K562 (cell line): ENCODE measurements at regions not wholly inside any gene's neighbourhood (a gene's known extent, or its start where the extent isn't known, plus 50 kb on each side); places are given as distances from the start of the nearest gene placed in this dataset.

Experiments used
- BMI1 ChIP-seq: fragments of 150-350 bp; IDR thresholded peaks from 2 replicates; pipeline ENCODE4 v1.6.1; 2014; ENCODE audit warnings: low read length
- CBFA2T3 ChIP-seq: fragments of 450-650 bp; IDR thresholded peaks from 2 replicates; pipeline ENCODE4 v1.6.1; 2017
- FOXA1 ChIP-seq: fragments of 450-650 bp; IDR thresholded peaks from 2 replicates; pipeline ENCODE4 v1.6.1; 2016; ENCODE audit warnings: mild to moderate bottlenecking, borderline replicate concordance
- MYBL2 ChIP-seq, 2 experiments: fragments of 450-650 bp in 1 of 2; sonication (generic) in 1 of 2; formaldehyde crosslinking in 1 of 2; IDR thresholded peaks; 2 replicates each; pipeline versions ENCODE4 v1.6.1 to v1.8.1; 2017 to 2022; ENCODE audit warnings: borderline replicate concordance in 1 of 2, inconsistent platforms in 1 of 2, low read depth in 1 of 2, mild to moderate bottlenecking in 1 of 2, missing genetic modification reagents in 1 of 2, moderate library complexity in 1 of 2
- NCOA6 ChIP-seq: fragments of 450-650 bp; IDR thresholded peaks from 2 replicates; pipeline ENCODE4 v1.6.1; 2017; ENCODE audit warnings: mild to moderate bottlenecking
- SMAD3 ChIP-seq: fragments of 450-650 bp; formaldehyde crosslinking; conservative IDR thresholded peaks from 2 replicates; pipeline ENCODE4 v1.4.0; 2020; ENCODE audit warnings: mild to moderate bottlenecking
- THRB ChIP-seq: fragments of 450-650 bp; formaldehyde crosslinking; conservative IDR thresholded peaks from 2 replicates; pipeline ENCODE4 v1.4.0; 2022; ENCODE audit warnings: mild to moderate bottlenecking, missing genetic modification characterization
- ZFP91 ChIP-seq: sonication (generic); formaldehyde crosslinking; IDR thresholded peaks from 2 replicates; pipeline ENCODE4 v1.8.0; 2022; ENCODE audit warnings: mild to moderate bottlenecking, missing genetic modification reagents
- ZNF668 ChIP-seq: fragments of 250-450 bp; sonication (Bioruptor Pico); IDR thresholded peaks from 2 replicates; pipeline ENCODE4 v1.8.0; 2022; ENCODE audit warnings: mild to moderate bottlenecking, inconsistent platforms
- ZNF699 ChIP-seq: fragments of 250-450 bp; sonication (Bioruptor Pico); IDR thresholded peaks from 2 replicates; pipeline ENCODE4 v1.8.0; 2021; ENCODE audit warnings: mild to moderate bottlenecking, moderate library complexity; ENCODE audit not compliant: insufficient replicate concordance
- ZNF77 ChIP-seq: fragments of 250-450 bp; sonication (Bioruptor Pico); IDR thresholded peaks from 2 replicates; pipeline ENCODE4 v1.5.0; 2020
- TF ChIP-seq, protein P1 (sequence below): fragments of 450-650 bp; IDR thresholded peaks from 2 replicates; pipeline ENCODE4 v1.6.1; 2016; ENCODE audit warnings: antibody characterized with exemption
- TF ChIP-seq, protein P2 (sequence below): sonication (generic); formaldehyde crosslinking; IDR thresholded peaks from 2 replicates; pipeline ENCODE4 v1.8.0; 2022; ENCODE audit warnings: mild to moderate bottlenecking, low read depth, missing genetic modification reagents
- TF ChIP-seq, protein P3 (sequence below): fragments of 450-650 bp; IDR thresholded peaks from 2 replicates; pipeline ENCODE4 v1.6.1; 2016; ENCODE audit warnings: mild to moderate bottlenecking

DNA sequence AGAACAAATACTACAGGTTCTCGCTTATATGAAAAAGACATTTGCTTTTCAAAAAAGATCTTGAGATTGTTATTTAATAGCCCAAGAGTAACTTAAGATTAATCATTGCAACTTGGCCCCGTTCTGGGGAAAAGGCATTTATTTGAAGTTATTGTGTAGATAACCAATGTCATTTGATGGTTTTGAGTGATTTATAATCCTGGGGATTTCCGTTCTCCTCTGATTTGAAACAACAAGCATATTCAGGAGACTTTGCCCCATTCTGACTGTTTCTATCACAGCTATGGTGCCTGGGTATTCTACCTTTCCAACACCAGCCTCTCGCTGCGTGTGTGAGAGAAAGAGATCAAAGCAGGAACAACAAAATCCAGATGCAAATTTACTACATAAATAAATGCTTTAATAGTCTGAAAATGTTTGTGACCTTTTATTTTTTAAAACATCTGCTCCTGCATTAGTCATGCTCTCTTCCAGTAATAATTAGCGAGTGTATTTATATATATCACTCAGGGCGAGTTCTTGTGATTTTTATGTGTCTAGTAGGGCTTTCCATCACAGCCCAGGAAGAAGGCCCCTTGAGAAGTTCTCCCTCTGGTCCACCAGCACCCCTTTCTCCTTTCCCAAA lies 197.9 kb upstream of the FOXQ1 start (continued):
- TF ChIP-seq, protein P1, sequence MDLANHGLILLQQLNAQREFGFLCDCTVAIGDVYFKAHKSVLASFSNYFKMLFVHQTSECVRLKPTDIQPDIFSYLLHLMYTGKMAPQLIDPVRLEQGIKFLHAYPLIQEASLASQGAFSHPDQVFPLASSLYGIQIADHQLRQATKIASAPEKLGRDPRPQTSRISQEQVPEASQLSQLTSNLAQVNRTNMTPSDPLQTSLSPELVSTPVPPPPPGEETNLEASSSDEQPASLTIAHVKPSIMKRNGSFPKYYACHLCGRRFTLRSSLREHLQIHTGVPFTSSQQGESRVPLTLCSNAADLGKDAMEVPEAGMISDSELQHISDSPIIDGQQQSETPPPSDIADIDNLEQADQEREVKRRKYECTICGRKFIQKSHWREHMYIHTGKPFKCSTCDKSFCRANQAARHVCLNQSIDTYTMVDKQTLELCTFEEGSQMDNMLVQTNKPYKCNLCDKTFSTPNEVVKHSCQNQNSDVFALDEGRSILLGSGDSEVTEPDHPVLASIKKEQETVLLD, result no peak
- TF ChIP-seq, protein P2, sequence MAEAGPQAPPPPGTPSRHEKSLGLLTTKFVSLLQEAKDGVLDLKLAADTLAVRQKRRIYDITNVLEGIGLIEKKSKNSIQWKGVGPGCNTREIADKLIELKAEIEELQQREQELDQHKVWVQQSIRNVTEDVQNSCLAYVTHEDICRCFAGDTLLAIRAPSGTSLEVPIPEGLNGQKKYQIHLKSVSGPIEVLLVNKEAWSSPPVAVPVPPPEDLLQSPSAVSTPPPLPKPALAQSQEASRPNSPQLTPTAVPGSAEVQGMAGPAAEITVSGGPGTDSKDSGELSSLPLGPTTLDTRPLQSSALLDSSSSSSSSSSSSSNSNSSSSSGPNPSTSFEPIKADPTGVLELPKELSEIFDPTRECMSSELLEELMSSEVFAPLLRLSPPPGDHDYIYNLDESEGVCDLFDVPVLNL (CRISPR knock-in tag), result no peak
- TF ChIP-seq, protein P3, sequence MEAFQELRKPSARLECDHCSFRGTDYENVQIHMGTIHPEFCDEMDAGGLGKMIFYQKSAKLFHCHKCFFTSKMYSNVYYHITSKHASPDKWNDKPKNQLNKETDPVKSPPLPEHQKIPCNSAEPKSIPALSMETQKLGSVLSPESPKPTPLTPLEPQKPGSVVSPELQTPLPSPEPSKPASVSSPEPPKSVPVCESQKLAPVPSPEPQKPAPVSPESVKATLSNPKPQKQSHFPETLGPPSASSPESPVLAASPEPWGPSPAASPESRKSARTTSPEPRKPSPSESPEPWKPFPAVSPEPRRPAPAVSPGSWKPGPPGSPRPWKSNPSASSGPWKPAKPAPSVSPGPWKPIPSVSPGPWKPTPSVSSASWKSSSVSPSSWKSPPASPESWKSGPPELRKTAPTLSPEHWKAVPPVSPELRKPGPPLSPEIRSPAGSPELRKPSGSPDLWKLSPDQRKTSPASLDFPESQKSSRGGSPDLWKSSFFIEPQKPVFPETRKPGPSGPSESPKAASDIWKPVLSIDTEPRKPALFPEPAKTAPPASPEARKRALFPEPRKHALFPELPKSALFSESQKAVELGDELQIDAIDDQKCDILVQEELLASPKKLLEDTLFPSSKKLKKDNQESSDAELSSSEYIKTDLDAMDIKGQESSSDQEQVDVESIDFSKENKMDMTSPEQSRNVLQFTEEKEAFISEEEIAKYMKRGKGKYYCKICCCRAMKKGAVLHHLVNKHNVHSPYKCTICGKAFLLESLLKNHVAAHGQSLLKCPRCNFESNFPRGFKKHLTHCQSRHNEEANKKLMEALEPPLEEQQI, result no peak
- TF ChIP-seq ZFP91 (CRISPR knock-in tag), result no peak
- TF ChIP-seq NCOA6, result no peak
- no peak for TF ChIP-seq SMAD3
- no peak for TF ChIP-seq ZNF77
- no peak for TF ChIP-seq ZNF668 (CRISPR knock-in tag)
- no peak for TF ChIP-seq FOXA1
- no peak for TF ChIP-seq CBFA2T3
- TF ChIP-seq ZNF699 (CRISPR knock-in tag), result no peak
- TF ChIP-seq THRB (CRISPR knock-in tag), result no peak
- TF ChIP-seq BMI1, result no peak
- TF ChIP-seq MYBL2 (IDR thresholded peaks at IDR 0.05; ENCODE audit: low read depth), result no peak
- no peak for TF ChIP-seq MYBL2 (CRISPR knock-in tag; IDR thresholded peaks at IDR 0.05; ENCODE audit: borderline replicate concordance)
